Mucosa of rectum (tissue), 2 donors: ENCODE measurements at regions not wholly inside any gene's neighbourhood (a gene's known extent, or its start where the extent isn't known, plus 50 kb on each side); places are given as distances from the start of the nearest gene placed in this dataset.

Source experiments
- H3K27ac ChIP-seq, 2 donors: one replicate each; pipeline ENCODE4 v1.7.0; 2013; ENCODE audit warnings: inconsistent platforms in 2 of 2, low read depth in 2 of 2, low read length in 2 of 2
- H3K27me3 ChIP-seq, 2 donors: one replicate each; pipeline ENCODE4 v1.7.0; 2013; ENCODE audit warnings: low read length in 2 of 2; ENCODE audit not compliant: control insufficient read depth in 2 of 2, insufficient read depth in 2 of 2
- H3K36me3 ChIP-seq, 2 donors: one replicate each; pipeline ENCODE4 v1.7.0; 2013; ENCODE audit warnings: low read length in 2 of 2; ENCODE audit not compliant: control insufficient read depth in 2 of 2, insufficient read depth in 2 of 2
- H3K4me1 ChIP-seq, 2 donors: one replicate each; pipeline ENCODE4 v1.7.0; 2013; ENCODE audit warnings: low read length in 2 of 2, mild to moderate bottlenecking in 1 of 2; ENCODE audit not compliant: control insufficient read depth in 2 of 2, insufficient read depth in 2 of 2
- H3K4me3 ChIP-seq, 2 donors: one replicate each; pipeline ENCODE4 v1.7.0; 2013; ENCODE audit warnings: low read length in 2 of 2
- H3K9ac ChIP-seq, 2 donors: one replicate each; pipeline ENCODE4 v1.7.0; 2013; ENCODE audit warnings: low read length in 2 of 2, low read depth in 1 of 2, mild to moderate bottlenecking in 1 of 2
- H3K9me3 ChIP-seq, 2 donors: one replicate each; pipeline ENCODE4 v1.7.0; 2013; ENCODE audit warnings: low read length in 2 of 2; ENCODE audit not compliant: control insufficient read depth in 2 of 2
- donor health status: healthy.
- donor health status: Normal muscosa, but diverticular disease.

GRCh38 chr18:34624551-34624950 is 85.5 kb upstream of the DTNA start:
- H3K4me3 ChIP-seq, result no peak overlapping the region
- H3K4me1 ChIP-seq, result no peaks in the 10 kb centered on the region
- H3K9ac ChIP-seq, result no peak overlapping the region
- H3K27me3 ChIP-seq, result no peaks in the 10 kb centered on the region
- no peaks in the 10 kb centered on the region for H3K36me3 ChIP-seq
- no peak overlapping the region for H3K27ac ChIP-seq
- no peaks in the 10 kb centered on the region for H3K9me3 ChIP-seq

DNA sequence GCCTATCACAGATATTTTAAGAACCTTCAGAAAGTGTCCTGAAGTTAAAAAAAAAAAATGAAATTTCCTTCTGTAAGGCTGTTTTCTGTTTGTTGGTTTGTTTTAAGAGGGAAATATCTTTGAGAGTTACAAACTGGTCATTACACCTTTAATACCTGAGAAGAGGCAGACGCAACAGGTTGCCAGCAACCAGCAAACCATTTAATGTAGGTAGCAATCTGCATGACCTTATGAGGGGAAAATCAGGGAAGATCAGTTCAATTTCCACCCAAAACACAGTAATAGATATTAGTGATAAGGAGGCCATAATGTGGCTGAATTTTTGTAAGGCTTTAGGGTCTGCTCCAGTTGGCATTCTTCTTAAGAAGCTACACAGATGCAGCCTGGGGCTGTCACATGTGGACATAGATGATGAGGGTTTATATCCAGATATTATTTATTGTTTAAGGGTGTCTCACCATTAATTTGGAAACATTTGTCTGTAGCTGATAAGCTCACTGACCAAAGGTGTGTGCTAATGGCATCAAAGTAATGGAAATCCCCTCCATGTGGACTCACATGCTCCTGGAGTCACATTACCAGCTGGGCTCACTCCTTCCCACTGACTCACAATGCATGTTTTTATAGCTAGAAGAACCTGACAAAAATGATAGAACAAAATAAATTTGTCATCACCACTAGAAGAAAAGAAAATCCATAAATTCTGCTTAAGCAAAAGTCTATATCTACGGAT is 83.5 kb upstream of the DTNA start:
- no peaks in the 10 kb centered on the region for H3K4me1 ChIP-seq
- no peak overlapping the region for H3K27ac ChIP-seq
- no peaks in the 10 kb centered on the region for H3K9me3 ChIP-seq

DNA sequence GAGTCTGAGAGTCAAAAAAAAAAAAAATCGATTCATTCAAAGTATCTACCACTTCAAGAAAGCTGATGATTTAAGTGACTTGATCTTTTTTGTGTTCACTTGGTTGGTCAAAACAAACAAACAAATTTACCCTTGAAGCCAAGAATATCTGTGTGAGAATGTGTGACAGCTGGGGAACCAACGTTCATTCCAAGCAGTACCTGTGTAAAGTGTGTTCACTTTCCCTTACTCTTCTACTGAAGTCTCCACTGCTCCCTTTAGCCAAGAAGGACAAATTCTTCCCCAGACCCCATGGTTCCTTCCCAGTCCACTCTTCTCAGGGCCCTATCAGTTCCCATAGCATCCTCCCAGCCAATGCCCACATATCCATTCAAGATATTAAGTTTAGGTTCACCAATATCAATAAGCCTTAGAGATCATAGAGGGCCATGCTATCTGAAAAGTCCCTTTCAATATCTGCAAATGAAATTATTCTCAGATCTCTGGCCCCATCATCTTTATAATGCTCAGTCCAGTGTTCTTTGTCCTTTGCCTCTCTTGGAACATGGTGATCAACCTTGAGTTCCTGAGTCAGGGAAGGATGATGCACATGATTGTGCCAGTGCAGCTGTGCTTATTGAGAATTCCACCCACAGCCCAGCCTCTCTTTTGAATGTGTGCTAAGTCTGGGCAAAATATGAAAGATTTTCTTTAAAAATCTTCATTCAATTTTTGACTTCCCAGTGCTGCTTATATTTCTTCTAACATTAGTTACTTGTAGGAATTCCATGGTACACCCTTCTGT is 82.8 kb upstream of the DTNA start:
- H3K27me3 ChIP-seq, result no peaks in the 10 kb centered on the region
- H3K4me1 ChIP-seq, result no peaks in the 10 kb centered on the region
- no peak overlapping the region for H3K9ac ChIP-seq
- no peaks in the 10 kb centered on the region for H3K9me3 ChIP-seq
- no peak overlapping the region for H3K27ac ChIP-seq
- no peaks in the 10 kb centered on the region for H3K36me3 ChIP-seq
- H3K4me3 ChIP-seq, result no peak overlapping the region

More for the DNA sequence above, 83.5 kb upstream of the DTNA start:
- H3K36me3 ChIP-seq, result no peaks in the 10 kb centered on the region
- no peak overlapping the region for H3K4me3 ChIP-seq
- H3K27me3 ChIP-seq, result no peaks in the 10 kb centered on the region
- no peak overlapping the region for H3K9ac ChIP-seq

GRCh38 chr18:34631093-34631966 is 78.8 kb upstream of the DTNA start:
- H3K4me3 ChIP-seq, result no peak overlapping the region
- no peak overlapping the region for H3K27ac ChIP-seq
- no peak overlapping the region for H3K9ac ChIP-seq
- H3K27me3 ChIP-seq, result no peaks in the 10 kb centered on the region
- H3K36me3 ChIP-seq, result no peaks in the 10 kb centered on the region
- H3K4me1 ChIP-seq, result no peaks in the 10 kb centered on the region
- no peaks in the 10 kb centered on the region for H3K9me3 ChIP-seq

- Histone ChIP-seq H3K4me1 (no peaks in the 10 kb centered on the region), H3K9ac (no peak overlapping the region), H3K4me3 (no peak overlapping the region), H3K27me3 (no peaks in the 10 kb centered on the region), H3K9me3 (no peaks in the 10 kb centered on the region), H3K36me3 (no peaks in the 10 kb centered on the region), H3K27ac (no peak overlapping the region)
These were observed 77.8 kb upstream of the DTNA start for GRCh38 chr18:34632321-34632720.

DNA sequence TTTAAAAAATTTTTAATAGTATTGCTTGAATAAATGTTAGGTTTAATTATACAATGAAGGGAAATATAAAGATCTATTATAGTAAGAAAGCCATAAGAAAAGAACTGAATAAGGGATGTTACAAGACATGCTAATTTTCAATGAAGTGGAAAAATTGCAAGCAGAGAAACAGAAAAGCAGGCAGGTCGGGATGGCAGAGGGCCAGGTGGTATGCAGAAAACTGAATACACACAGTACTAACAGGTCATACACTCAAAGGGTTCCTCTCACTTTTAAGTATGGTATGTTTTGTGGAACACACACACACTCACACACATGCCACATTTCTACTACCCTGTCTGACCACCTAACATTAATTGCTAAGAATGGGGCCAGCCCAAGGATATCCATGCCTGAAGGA is 76.7 kb upstream of the DTNA start:
- Histone ChIP-seq H3K4me3 (no peak overlapping the region), H3K27ac (no peak overlapping the region), H3K4me1 (no peaks in the 10 kb centered on the region), H3K27me3 (no peaks in the 10 kb centered on the region), H3K9me3 (no peaks in the 10 kb centered on the region), H3K36me3 (no peaks in the 10 kb centered on the region), H3K9ac (no peak overlapping the region)

- H3K9me3 ChIP-seq, result no peaks in the 10 kb centered on the region
- H3K27ac ChIP-seq, result no peak overlapping the region
- H3K4me3 ChIP-seq, result no peak overlapping the region
- no peak overlapping the region for H3K9ac ChIP-seq
- H3K36me3 ChIP-seq, result no peaks in the 10 kb centered on the region
- H3K4me1 ChIP-seq, result no peaks in the 10 kb centered on the region
- no peaks in the 10 kb centered on the region for H3K27me3 ChIP-seq
These were observed 72.8 kb upstream of the DTNA start for GRCh38 chr18:34637094-34637801.

- no peaks in the 10 kb centered on the region for H3K9me3 ChIP-seq
- no peak overlapping the region for H3K4me3 ChIP-seq
- no peaks in the 10 kb centered on the region for H3K4me1 ChIP-seq
- H3K36me3 ChIP-seq, result no peaks in the 10 kb centered on the region
- H3K9ac ChIP-seq, result no peak overlapping the region
- no peak overlapping the region for H3K27ac ChIP-seq
- no peaks in the 10 kb centered on the region for H3K27me3 ChIP-seq
These were observed 70.4 kb upstream of the DTNA start for GRCh38 chr18:34639687-34640086.

DNA sequence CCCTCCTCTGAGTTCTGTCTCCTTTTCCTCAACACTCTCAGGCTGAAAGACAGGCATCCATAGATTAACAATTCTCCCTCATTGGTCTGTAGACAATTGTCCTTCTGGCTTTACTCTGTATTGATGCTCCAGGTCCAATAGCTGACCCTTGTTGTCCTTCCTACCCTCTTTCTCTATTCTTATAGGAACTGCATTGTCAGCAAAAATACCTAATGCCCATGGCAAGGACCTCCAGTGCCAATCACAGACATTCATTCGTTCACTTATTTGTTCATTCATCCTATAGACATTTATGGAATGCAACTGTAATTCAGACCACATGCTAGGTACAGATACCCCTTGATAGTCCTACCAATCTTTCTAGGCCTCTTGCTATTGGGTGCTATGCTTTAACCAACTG is 69.8 kb upstream of the DTNA start:
- Histone ChIP-seq H3K4me1 (no peaks in the 10 kb centered on the region), H3K36me3 (no peaks in the 10 kb centered on the region), H3K4me3 (no peak overlapping the region), H3K27me3 (no peaks in the 10 kb centered on the region), H3K9ac (no peak overlapping the region), H3K27ac (no peak overlapping the region), H3K9me3 (no peaks in the 10 kb centered on the region)
